Stimulated activated naive CD4-positive, alpha-beta T cell (primary cell): ENCODE measurements at regions not wholly inside any gene's neighbourhood (a gene's known extent, or its start where the extent isn't known, plus 50 kb on each side); places are given as distances from the start of the nearest gene placed in this dataset.

Source experiments
- DNase-seq, 6 experiments: peaks; one replicate each; lab custom pipeline; 2025; lab: John Stamatoyannopoulos, UW

GRCh38 chr4:110778521-110778920, 155.6 kb upstream of the PITX2 start:
- no peak for DNase-seq

GRCh38 chr4:110780538-110780937, 157.7 kb upstream of the PITX2 start:
- DNase-seq: no peak

GRCh38 chr4:110781944-110782343, 159.1 kb upstream of the PITX2 start:
- no peak for DNase-seq

DNA sequence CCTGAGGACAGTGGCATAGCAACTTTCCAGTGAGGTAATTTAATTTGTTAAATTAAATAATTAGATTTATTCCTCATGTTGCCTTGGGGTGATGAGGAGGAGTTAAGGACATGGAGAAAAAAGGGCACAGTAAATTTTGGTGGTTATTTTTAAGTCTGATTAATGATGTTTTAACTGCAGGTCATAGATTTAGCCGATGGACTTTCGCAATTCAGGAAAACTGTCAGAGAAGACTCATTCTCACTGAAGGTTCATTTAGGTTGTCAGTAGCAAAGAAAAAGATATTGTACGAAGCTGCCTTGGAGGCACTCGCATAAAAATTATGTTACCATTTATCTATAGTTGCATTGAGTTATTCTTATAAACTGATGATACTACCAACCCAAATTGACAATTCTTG, 164.2 kb upstream of the PITX2 start:
- DNase-seq: no peak

DNA sequence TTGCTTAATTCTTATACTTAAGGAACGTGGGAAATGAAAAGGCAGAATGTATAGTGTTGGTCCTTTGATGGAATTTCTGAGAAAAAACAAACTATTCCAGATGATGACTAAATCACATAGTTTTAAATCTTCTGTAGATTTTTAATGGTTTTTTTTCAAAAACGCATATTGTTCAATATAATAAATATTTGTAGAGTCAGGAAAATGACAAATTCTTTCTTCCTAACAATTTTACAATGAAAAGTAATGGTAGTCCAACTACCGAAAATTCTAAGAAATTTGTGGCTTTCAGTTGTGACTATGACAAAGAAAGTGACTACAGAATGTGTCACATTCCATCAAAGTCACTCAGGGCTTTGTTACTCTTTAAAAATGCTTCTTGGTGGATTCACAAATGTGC, 164.8 kb upstream of the PITX2 start:
- DNase-seq: no peak

DNA sequence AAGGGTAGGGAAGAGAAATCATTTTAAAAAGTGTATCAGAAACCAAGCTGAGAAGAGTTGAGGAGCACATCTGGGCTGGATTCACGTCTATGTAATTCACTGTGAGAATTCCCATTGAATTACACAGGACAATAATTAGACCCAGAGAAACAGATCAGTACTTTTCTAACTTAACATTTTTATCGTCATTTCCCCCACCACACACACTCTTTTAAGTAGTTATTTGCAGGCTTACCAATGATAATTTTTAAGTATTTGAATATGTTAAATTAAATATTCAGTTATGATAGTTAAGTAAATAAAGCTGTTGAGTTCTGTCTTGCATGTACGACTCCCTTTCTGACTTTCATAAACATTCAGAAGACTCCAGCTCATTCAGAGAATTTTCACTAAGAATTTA, 165.4 kb upstream of the PITX2 start:
- no peak for DNase-seq

GRCh38 chr4:110792036-110792435, 169.2 kb upstream of the PITX2 start:
- no peak for DNase-seq

GRCh38 chr4:110793381-110793801, 170.5 kb upstream of the PITX2 start:
- no peak for DNase-seq

- DNase-seq: no peak
Measured at GRCh38 chr4:110793890-110794554, 171.1 kb upstream of the PITX2 start.

GRCh38 chr4:110795971-110796370, 173.1 kb upstream of the PITX2 start:
- DNase-seq: no peak

DNA sequence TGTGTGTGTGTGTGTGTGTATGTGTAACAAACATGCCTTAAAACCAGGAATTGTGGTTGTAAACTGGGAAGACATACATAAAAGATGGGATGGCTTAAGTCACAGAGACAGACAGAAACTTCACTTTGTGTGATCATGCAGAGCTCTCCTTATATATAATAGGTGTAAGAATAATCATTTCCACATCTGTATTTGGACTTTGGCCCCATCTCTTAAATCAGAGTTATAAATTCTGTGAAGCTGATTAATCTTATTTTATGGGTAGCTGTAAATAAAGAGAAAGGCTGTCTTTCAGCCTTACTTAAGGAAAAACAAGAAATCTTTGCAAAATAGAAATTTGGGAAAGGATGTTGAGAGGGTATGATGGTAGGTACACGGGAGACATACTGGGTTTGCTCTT, 174.6 kb upstream of the PITX2 start:
- no peak for DNase-seq

DNA sequence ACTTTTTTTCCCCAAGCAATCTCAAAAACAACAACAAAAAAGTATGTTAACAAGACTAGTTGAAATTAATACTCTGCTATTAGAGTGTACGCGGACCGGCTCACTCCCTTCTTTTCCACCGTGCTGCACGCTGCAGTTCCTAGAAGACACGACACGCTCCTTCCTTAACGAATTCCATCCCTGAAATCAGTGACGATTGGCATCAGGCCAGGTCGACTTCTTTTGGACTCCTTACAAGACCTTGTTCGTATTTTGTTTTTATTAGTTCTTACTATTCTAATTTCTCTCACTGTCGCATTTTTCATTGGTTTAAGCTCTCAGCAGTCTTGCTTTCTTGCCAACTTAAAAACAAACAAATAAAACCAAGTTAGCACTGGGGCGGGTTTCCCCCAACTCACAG, 175.8 kb upstream of the PITX2 start:
- DNase-seq: no peak

DNA sequence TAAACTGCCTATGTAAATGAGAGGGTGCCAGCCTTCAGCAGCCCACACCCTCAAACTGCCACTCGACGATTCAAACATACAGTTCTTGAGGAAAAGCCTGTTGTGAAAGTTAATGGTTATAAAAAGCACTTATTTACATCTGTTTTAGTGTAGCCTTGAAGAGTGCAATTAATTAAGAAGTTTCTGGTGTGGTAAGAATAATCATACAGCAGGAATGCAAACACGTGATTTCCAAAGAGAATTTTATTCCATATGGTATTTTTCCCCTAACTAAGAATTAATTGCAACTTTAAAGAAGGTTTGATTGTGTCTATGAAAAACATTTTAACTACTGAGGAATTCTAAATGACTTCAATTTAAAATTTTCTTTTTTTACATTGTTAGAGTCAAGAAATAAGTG, 176.3 kb upstream of the PITX2 start:
- DNase-seq: no peak

DNA sequence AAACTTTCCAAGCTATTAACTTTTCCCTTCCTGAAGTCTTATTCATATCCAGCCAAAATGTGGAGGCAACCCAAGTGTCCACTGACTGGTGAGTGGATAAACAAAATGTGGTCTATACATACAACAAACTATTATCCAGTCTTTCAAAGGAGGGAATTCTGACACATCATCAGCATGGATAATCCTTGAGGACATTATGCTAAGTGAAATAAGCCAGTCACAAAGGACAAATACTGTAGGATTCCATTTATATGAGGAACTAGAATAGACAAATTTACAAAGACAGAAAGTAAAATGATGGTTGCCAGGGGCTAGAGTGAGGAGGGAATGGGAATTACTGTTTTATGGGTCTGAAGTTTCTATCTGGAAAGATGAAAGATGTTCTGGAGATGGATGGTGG, 178.7 kb upstream of the PITX2 start:
- DNase-seq: no peak

DNA sequence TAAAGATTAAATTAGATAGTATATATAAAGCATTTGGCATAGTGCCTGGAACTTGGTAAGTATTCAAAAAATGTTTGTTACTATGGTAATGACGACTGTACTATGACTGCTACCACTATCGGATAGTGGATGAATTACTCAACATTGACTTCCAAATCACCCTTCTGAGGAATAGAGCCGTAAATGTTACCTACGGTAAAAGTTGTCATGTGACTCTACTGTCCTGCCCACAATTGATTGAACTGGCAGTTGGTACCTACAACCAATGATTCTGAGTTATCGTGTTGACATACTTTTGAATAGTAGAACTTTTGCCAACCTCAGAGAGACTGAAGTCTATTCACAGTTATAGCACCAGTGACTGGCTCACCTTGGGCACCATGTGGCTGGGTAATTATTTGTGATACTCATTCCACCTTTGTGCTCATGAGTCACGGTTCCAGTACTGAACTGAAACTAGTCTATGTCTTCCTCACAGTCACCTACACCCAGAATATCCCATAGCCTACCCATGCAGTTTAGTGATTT, 185.5 kb upstream of the PITX2 start:
- DNase-seq: no peak

- no peak for DNase-seq
Measured at GRCh38 chr4:110815950-110816349, 193.1 kb upstream of the PITX2 start.

DNA sequence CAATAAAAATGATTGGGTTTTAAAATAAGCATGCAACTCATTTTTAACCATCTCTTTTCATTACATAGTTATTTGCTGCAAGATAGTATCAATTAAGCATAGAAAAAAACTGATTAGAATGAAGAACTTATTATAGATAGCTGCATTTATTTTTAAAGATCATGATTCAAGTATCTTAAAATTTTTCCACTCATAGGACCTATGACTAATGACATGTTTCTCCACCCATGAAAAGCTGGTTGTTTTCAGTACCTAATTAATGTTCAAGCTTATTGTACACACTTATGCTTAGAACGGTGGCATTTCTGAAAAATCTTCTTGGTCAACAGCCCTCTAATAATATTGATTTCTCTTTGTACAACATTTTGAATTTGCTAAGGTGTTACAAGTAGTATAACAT, 193.5 kb upstream of the PITX2 start:
- no peak for DNase-seq

DNA sequence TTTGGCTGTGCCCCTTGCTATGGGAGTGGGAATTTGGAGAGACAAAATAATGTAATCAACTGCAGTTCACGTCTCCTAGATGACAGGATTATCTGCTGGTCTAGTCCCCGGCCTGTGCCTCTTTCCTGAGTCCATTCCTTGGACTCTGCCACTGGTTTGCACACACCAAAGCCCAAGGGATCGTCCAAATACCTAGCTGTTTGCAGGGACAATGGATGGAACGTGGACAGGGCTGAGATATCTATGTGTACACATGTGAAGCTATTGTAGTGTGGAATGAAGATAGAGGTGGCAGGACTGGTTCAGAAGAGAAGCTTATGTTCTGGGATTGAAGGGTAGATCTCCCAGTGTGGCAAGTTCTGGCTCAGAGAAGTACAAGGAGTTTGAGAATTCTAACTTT, 198.3 kb upstream of the PITX2 start:
- no peak for DNase-seq

- no peak for DNase-seq
Measured at GRCh38 chr4:110823251-110823650, 200.4 kb upstream of the PITX2 start.

DNA sequence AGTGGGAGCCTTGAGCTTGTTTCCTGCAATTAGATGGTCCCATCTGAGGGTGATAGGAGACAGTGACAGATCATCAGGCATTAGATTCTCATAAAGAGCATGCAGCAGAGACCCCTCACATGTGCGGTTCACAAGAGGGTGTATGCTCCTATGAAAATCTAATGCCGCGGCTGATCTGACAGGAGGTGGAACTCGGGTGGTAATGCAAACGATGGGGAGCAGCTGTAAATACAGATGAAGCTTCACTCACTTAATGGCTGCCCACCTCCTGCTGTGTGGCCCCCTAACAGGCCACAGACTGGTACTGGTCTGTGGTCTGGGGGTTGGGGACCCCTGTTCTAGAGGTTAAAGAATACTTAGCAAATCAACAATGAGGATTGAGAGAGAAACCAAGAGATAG, 201.5 kb upstream of the PITX2 start:
- DNase-seq: no peak

DNA sequence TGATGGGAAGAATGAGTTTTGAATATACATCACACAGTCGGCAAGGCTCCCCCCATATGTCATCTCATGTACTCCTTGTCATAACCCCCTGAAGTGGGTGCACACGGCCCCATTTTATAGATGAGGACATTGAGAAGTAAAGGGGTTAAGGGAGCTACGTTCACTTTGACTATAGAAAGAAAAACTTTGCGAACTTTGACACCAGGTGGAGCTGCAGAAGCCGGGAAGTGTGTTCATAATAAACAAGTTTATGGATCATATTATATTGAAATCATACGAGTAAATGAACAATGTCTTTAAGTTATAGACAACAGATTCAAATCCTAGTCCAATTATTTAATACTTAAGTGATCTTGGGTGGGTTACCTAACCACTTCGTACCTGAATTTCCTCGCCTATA, 203.8 kb upstream of the PITX2 start:
- no peak for DNase-seq

GRCh38 chr4:110830461-110830860, 207.6 kb upstream of the PITX2 start:
- DNase-seq: no peak

GRCh38 chr4:110837896-110838450, 215.1 kb upstream of the PITX2 start:
- no peak for DNase-seq

DNA sequence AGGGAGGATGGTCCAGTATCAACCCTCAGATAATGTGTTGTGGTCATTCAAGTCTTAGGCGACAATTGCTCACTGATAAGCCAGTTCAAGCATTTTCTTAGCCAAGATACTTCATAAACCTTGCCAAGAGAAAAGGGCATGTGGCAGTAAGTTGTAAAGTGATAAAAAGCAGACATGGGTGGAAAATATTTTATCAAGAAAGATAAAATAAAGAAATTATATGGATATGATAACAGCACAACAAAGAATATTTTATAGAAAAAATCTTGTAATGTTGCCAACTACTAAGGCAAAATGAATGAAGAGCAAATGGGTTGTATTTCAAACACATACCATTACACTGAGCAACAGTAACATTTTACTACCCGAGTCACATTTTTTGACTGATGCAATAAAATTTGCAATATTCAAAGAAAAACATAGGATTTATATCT, 217.4 kb upstream of the PITX2 start:
- DNase-seq: no peak
